Activated T-cell treated with anti-CD3 and anti-CD28 coated beads for 48 hours (primary cell): ENCODE measurements at regions not wholly inside any gene's neighbourhood (a gene's known extent, or its start where the extent isn't known, plus 50 kb on each side); places are given as distances from the start of the nearest gene placed in this dataset.
"Not testable (repeated sequence)": the region's sequence is repeated elsewhere in the genome, so short reads cannot be mapped to it uniquely, and the experiment has no call there.

Experiments used
- DNase-seq: peaks from one replicate; pipeline ENCODE4 v3.0.0-alpha.2; 2020; ENCODE audit warnings: low read depth

- no peak for DNase-seq
These were observed 746.0 kb upstream of the TMEFF2 start for GRCh38 chr2:192940767-192941166.

GRCh38 chr2:192932376-192932775, 737.6 kb upstream of the TMEFF2 start:
- no peak for DNase-seq

- DNase-seq, result not testable (repeated sequence)
These were observed 726.9 kb upstream of the TMEFF2 start for GRCh38 chr2:192921631-192922030.

- no peak for DNase-seq
These were observed 706.7 kb upstream of the TMEFF2 start for GRCh38 chr2:192901446-192901845.

- no peak for DNase-seq
These were observed 704.7 kb upstream of the TMEFF2 start for GRCh38 chr2:192899466-192899865.

DNA sequence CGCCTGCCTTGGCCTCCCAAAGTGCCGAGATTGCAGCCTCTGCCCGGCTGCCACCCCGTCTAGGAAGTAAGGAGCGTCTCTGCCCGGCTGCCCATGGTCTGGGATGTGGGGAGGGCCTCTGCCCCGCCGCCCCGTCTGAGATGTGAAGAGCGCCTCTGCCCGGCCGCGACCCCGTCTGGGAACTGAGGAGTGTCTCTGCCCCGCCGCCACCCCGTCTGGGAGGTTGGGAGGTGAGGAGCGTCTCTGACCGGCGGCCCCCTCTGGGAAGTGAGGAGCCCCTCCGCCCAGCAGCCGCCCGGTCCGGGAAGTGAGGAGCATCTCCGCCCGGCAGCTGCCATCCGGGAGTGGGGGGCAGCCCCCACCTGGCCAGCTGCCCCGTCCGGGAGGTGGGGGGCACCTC, 699.2 kb upstream of the TMEFF2 start:
- not testable (repeated sequence) for DNase-seq

DNA sequence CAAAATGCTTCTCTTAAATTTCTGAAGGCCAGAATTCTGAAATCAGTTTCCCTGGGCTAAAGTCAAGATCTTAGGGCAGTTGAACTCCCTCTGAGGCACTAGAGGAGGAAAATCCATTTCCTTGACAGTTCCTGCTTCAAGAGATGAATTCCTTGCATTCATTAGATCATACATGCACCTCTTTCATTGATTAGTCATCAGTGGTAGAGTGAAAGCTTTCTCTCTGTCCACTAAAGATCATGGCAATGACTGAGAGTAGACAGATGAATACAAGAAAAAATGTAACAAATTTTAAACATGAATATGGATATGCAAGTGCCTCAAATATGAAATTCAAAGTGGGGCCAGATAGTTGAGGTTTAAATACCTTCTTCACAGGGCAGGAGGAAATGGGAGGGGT, 693.4 kb upstream of the TMEFF2 start:
- no peak for DNase-seq

GRCh38 chr2:192887337-192887736, 692.6 kb upstream of the TMEFF2 start:
- no peak for DNase-seq

GRCh38 chr2:192886636-192887035, 691.9 kb upstream of the TMEFF2 start:
- no peak for DNase-seq

- no peak for DNase-seq
These were observed 690.9 kb upstream of the TMEFF2 start for GRCh38 chr2:192885569-192886160.

- DNase-seq, result no peak
These were observed 682.4 kb upstream of the TMEFF2 start for GRCh38 chr2:192877159-192877558.

GRCh38 chr2:192876698-192877097, 682.0 kb upstream of the TMEFF2 start:
- no peak for DNase-seq

DNA sequence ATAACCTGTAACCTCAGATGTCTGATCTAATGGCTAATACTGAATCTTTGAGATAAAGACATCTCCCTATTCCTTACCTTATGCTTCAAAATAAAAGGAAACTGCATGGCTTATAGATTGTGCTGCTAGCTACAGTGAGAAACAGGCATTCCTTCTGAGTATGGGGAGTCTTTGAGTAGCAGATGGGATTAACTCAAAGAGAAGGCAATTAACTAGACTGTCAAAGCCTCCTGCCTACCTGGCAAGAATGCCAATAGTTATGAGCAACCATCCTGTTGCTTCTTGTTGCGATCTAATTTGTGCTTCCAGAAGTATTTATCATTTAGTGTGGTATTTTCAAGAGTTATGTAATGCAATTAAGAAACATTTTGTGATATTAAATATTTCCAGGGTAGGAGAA, 660.0 kb upstream of the TMEFF2 start:
- DNase-seq, result no peak

- DNase-seq, result no peak
These were observed 659.3 kb upstream of the TMEFF2 start for GRCh38 chr2:192854031-192854430.

GRCh38 chr2:192828947-192829346, 634.2 kb upstream of the TMEFF2 start:
- DNase-seq, result no peak

GRCh38 chr2:192828175-192828574, 633.4 kb upstream of the TMEFF2 start:
- DNase-seq, result no peak

- no peak for DNase-seq
These were observed 633.0 kb upstream of the TMEFF2 start for GRCh38 chr2:192827735-192828134.

GRCh38 chr2:192814376-192814775, 619.6 kb upstream of the TMEFF2 start:
- no peak for DNase-seq

DNA sequence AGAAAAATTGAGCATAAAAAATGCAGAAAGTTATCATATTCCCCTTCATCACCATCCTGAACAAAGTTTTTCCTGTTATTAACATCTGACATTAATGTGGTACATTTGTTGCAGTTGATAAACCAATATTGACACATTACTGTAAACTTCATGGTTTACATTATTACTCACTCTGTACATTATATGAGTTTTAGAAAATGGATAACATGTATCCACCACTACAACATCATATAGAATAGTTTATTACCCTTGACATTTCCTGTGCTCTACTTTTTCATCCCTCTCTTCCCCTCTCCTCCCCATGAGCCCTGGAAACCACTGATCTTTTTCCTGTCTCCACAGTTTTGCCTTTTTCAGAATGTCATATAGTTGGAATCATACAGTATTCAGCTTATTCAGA, 618.6 kb upstream of the TMEFF2 start:
- no peak for DNase-seq

GRCh38 chr2:192809173-192809572, 614.4 kb upstream of the TMEFF2 start:
- no peak for DNase-seq

GRCh38 chr2:192783643-192784042, 588.9 kb upstream of the TMEFF2 start:
- DNase-seq, result no peak

- DNase-seq, result no peak
These were observed 580.9 kb upstream of the TMEFF2 start for GRCh38 chr2:192775459-192776262.

DNA sequence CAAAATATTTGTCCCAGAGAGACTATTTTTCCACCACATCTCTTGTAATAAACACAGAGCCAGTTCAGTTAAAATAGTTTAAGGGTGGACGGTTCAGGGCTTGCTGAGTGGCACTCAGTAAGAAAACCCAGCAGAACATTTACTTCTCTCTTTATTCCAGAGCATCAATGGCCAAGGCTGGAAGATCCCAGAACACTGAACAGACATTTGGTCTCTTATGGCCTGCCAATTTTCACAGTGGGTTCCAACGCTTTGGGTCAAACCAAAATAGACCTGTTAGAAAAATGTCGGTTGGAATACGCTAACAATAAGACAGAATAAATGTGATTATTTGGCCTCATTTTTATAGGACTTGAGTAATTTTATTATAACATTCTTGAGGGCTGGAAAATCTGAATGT, 580.3 kb upstream of the TMEFF2 start:
- DNase-seq, result no peak

GRCh38 chr2:192773044-192773443, 578.3 kb upstream of the TMEFF2 start:
- DNase-seq, result no peak
